ENCODE measurements at regions not wholly inside any gene's neighbourhood (a gene's known extent, or its start where the extent isn't known, plus 50 kb on each side); places are given as distances from the start of the nearest gene placed in this dataset.
A peak's percentile ranks its signal among the peaks of the same experiment; 100 is the strongest.

GRCh38 chr9:13380903-13381302 is 101.4 kb upstream of the MPDZ start:
- Histone ChIP-seq H3K4me3 (ENCODE audit: insufficient read depth, low read length) (no peak overlapping the region), H3K4me2 (ENCODE audit: insufficient read depth, low read length) (no peak overlapping the region), H3K4me1 (ENCODE audit: insufficient read depth, low read length) (peaks cover 8% of the 10 kb centered on the region), H3K36me3 (ENCODE audit: insufficient read depth, low read length) (no peaks in the 10 kb centered on the region), H3K79me2 (ENCODE audit: insufficient read depth, low read length) (no peaks in the 10 kb centered on the region), H4K20me1 (ENCODE audit: insufficient read depth, low read length) (no peaks in the 10 kb centered on the region), H3K27me3 (ENCODE audit: insufficient read depth, low read length) (no peaks in the 10 kb centered on the region), H2AFZ (ENCODE audit: low read length) (no peak overlapping the region), H3K9me3 (ENCODE audit: low read depth, low read length) (no peaks in the 10 kb centered on the region), H3K27ac (ENCODE audit: low read depth, low read length) (no peak overlapping the region)
- no peak for DNase-seq (ENCODE audit: insufficient read length, low spot score, missing footprints)
- no peak for TF ChIP-seq CTCF (IDR thresholded peaks at IDR 0.05; ENCODE audit: extremely low read depth, low read depth, low read length)

- no peaks in the 10 kb centered on the region for H3K9me3 ChIP-seq (ENCODE audit: low read depth, low read length)
- no peak for TF ChIP-seq CTCF (IDR thresholded peaks at IDR 0.05; ENCODE audit: extremely low read depth, low read depth, low read length)
- H3K4me1 ChIP-seq (ENCODE audit: insufficient read depth, low read length) = peaks cover 8% of the 10 kb centered on the region
- H3K27ac ChIP-seq (ENCODE audit: low read depth, low read length) = peak overlapping the region; percentile 67
- no peaks in the 10 kb centered on the region for H4K20me1 ChIP-seq (ENCODE audit: insufficient read depth, low read length)
- DNase-seq (ENCODE audit: insufficient read length, low spot score, missing footprints) = no peak
- H2AFZ ChIP-seq (ENCODE audit: low read length) = no peak overlapping the region
- no peak overlapping the region for H3K4me3 ChIP-seq (ENCODE audit: insufficient read depth, low read length)
- no peaks in the 10 kb centered on the region for H3K27me3 ChIP-seq (ENCODE audit: insufficient read depth, low read length)
- H3K79me2 ChIP-seq (ENCODE audit: insufficient read depth, low read length) = no peaks in the 10 kb centered on the region
- no peak overlapping the region for H3K4me2 ChIP-seq (ENCODE audit: insufficient read depth, low read length)
- H3K36me3 ChIP-seq (ENCODE audit: insufficient read depth, low read length) = no peaks in the 10 kb centered on the region
These were observed 98.7 kb upstream of the MPDZ start for GRCh38 chr9:13378154-13378553.

- Histone ChIP-seq H2AFZ (ENCODE audit: low read length) (peak overlapping the region; percentile 13), H3K4me3 (ENCODE audit: insufficient read depth, low read length) (no peak overlapping the region), H3K4me1 (ENCODE audit: insufficient read depth, low read length) (peaks cover 8% of the 10 kb centered on the region), H4K20me1 (ENCODE audit: insufficient read depth, low read length) (no peaks in the 10 kb centered on the region), H3K27me3 (ENCODE audit: insufficient read depth, low read length) (no peaks in the 10 kb centered on the region), H3K4me2 (ENCODE audit: insufficient read depth, low read length) (no peak overlapping the region), H3K27ac (ENCODE audit: low read depth, low read length) (peak overlapping the region; percentile 67), H3K79me2 (ENCODE audit: insufficient read depth, low read length) (no peaks in the 10 kb centered on the region), H3K9me3 (ENCODE audit: low read depth, low read length) (no peaks in the 10 kb centered on the region), H3K36me3 (ENCODE audit: insufficient read depth, low read length) (no peaks in the 10 kb centered on the region)
- DNase-seq (ENCODE audit: insufficient read length, low spot score, missing footprints) = no peak
- no peak for TF ChIP-seq CTCF (IDR thresholded peaks at IDR 0.05; ENCODE audit: extremely low read depth, low read depth, low read length)
These were observed 97.9 kb upstream of the MPDZ start for GRCh38 chr9:13377171-13377925.

GRCh38 chr9:13372510-13372909 is 93.0 kb upstream of the MPDZ start:
- no peak for TF ChIP-seq CTCF (IDR thresholded peaks at IDR 0.05; ENCODE audit: extremely low read depth, low read depth, low read length)
- H4K20me1 ChIP-seq (ENCODE audit: insufficient read depth, low read length) = no peaks in the 10 kb centered on the region
- peaks cover 7% of the 10 kb centered on the region for H3K4me1 ChIP-seq (ENCODE audit: insufficient read depth, low read length)
- H3K79me2 ChIP-seq (ENCODE audit: insufficient read depth, low read length) = no peaks in the 10 kb centered on the region
- no peaks in the 10 kb centered on the region for H3K9me3 ChIP-seq (ENCODE audit: low read depth, low read length)
- H3K27me3 ChIP-seq (ENCODE audit: insufficient read depth, low read length) = no peaks in the 10 kb centered on the region
- H3K27ac ChIP-seq (ENCODE audit: low read depth, low read length) = no peak overlapping the region
- H2AFZ ChIP-seq (ENCODE audit: low read length) = no peak overlapping the region
- no peak overlapping the region for H3K4me3 ChIP-seq (ENCODE audit: insufficient read depth, low read length)
- no peaks in the 10 kb centered on the region for H3K36me3 ChIP-seq (ENCODE audit: insufficient read depth, low read length)
- no peak overlapping the region for H3K4me2 ChIP-seq (ENCODE audit: insufficient read depth, low read length)
- DNase-seq (ENCODE audit: insufficient read length, low spot score, missing footprints) = no peak

Data from osteoblast (primary cell).